GM08714 (cell line): ENCODE measurements at regions not wholly inside any gene's neighbourhood (a gene's known extent, or its start where the extent isn't known, plus 50 kb on each side); places are given as distances from the start of the nearest gene placed in this dataset.

Source experiments
- H3K4me3 ChIP-seq: fragments of 200-500 bp; sonication (Bioruptor generic); 2 replicates; pipeline ENCODE4 v1.5.1; 2014; ENCODE audit warnings: mild to moderate bottlenecking, low read length, inconsistent platforms
- ZNF274 ChIP-seq: IDR thresholded peaks from 2 replicates; pipeline ENCODE4 v1.6.1; 2012; ENCODE audit warnings: mild to moderate bottlenecking, low read depth, low read length

GRCh38 chr6:133612459-133612858, 276.5 kb upstream of the TCF21 start:
- TF ChIP-seq ZNF274, result no peak
- no peak overlapping the region for H3K4me3 ChIP-seq

DNA sequence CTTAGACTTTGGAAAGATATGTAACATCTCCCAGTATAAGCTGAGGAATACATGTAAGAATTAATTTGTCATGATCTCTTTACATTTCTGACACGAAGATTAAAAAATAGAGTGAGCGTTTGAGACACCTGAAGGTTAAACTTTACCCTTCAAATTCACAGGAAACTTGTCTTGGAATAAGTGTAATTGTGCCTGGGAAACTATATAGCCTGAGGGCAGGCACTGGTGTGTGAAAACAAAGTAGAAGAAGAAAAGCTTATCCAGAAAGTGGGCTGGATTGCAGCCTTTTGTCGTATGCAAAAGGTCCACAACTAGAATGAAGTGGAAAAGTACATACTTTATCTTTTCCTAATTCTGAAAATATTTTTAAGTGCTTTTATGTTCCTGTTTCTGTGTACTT, 275.7 kb upstream of the TCF21 start:
- H3K4me3 ChIP-seq, result no peak overlapping the region
- no peak for TF ChIP-seq ZNF274

DNA sequence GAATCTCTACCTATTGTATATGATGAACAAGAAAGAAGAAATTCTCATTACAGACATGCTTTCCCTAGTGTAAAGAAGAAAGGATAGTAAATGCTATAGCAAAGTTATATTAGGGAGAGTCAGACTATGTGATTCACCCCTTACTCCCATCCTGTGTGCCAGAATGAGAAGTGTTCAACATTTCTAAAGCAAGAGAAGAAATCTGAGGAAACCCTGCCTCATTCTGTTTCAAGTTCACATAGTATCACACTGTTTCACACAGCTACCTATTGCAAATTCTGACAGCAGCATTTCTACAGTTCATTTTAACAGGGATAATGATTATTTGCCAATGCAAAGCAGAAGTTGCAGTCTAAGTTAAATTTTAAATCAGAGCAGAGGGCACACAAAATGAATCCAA, 267.2 kb upstream of the TCF21 start:
- no peak overlapping the region for H3K4me3 ChIP-seq
- TF ChIP-seq ZNF274, result no peak

DNA sequence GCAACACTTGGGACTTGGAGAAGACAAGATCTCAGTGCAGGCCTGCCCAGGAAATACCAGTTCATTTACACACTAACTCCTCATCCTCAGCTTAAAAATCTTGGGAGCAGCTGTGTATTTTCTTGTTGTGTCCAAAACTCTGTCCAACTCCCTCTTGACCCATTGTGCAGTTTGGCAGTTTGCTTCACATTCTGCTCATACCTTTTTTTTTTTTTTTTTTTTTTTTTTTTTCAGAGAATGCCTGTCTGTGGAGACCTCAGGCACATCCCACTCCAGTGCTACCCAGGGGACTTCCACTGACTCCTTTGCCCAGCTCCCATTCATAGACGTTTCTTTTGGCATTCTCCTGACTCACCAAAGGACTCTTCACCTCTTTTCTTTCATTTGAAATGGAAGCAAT, 265.8 kb upstream of the TCF21 start:
- no peak overlapping the region for H3K4me3 ChIP-seq

DNA sequence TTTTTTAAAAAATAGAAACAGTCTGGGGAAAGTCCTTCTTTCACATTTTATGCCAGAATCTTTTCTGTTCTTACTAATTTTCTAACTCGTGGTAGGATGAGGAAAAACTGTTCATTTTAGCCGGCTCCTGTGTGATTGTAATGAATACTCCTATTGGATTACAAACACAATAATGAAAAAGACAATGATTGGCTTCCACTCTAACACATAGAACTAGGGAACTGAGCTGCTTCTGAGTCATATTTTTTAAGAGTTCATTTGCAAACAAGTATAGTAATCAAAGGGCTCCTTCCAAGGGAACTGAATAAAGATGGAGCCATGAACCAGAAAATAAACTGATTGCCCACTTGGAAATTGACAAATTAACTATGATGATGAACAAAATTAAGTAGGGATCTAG, 265.3 kb upstream of the TCF21 start:
- no peak for TF ChIP-seq ZNF274
- no peak overlapping the region for H3K4me3 ChIP-seq

More for the DNA sequence above, 265.8 kb upstream of the TCF21 start:
- TF ChIP-seq ZNF274, result no peak

DNA sequence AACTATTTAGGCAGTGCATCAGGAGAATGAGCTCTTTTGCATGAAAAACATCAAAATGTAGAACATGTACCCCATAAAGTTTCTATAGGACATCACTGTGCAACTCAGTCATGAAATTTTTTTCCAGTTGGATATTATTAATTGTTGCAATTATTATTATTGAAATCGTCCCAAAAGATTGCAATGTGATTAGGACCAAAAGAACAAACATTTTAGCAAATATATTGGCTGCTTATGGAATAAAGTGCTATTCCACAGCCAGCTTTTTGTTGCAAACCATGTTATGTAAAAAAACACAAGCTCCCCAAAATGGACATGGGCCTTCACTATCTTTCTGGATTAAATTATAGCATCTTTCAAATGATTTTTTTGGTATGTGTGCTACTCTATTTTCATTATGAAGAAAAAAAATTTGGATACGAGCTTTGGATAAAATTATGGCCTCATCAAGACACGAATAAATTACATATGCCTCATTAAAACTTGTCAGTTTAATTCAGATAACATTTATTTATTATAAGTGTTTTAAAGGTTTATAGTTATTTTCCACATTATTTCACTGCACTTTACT, 262.7 kb upstream of the TCF21 start:
- TF ChIP-seq ZNF274, result no peak
- no peak overlapping the region for H3K4me3 ChIP-seq

DNA sequence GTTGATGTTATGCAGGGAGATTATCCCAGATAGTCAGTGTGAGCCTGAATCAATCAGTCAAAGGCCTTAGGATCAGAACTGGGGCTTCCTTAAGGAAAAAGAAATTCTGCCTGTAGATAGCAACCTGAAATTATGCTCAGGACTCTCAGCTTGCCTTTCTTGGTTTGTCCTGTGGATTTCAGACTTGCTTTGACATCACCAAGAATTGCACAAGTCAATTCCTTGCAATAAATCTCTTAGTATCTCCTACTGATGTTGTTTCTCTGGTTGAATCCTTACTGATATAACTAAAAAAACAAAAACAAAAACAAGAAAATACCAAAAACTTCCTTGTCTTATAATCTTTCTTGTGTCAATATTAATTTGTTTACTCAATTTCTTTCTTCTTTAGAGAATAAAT, 258.9 kb upstream of the TCF21 start:
- no peak for TF ChIP-seq ZNF274
- no peak overlapping the region for H3K4me3 ChIP-seq

DNA sequence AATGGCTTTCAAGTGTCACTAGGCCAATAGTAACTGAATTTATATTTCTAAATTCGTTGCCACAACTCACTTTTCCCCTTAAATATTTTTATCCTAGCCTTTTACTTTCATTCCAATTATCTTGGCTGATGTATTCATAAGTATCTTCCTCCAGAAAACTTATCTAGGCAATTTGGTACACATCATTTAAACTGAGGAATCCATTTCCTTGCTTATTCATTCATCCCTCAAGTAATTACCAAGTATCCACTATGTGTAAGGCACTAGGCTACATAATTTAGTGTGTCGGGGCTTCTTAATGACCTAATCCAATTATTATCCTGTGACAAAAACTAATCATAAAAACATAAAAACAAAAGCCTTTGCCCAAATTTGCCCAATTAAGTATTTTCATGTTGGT, 258.3 kb upstream of the TCF21 start:
- no peak overlapping the region for H3K4me3 ChIP-seq
- TF ChIP-seq ZNF274, result no peak

DNA sequence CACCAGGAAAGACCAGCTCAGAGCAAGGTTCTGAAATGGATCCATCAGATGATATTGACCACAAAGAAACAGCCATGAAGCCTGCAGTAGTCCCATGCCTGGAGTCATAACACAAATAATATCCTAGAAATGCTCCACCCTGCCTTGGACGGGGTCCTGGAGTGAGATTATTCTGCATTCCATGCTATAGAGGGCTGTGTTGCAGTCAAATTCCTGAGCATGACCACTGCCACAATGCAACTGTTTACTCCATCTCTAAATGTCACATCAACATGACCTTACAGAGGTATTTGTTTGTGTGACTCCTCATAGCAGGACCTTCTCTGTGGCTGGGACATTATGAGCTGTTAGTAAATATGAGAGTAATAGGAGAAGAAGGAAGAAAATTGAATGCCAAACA, 257.5 kb upstream of the TCF21 start:
- H3K4me3 ChIP-seq, result no peak overlapping the region
- no peak for TF ChIP-seq ZNF274

DNA sequence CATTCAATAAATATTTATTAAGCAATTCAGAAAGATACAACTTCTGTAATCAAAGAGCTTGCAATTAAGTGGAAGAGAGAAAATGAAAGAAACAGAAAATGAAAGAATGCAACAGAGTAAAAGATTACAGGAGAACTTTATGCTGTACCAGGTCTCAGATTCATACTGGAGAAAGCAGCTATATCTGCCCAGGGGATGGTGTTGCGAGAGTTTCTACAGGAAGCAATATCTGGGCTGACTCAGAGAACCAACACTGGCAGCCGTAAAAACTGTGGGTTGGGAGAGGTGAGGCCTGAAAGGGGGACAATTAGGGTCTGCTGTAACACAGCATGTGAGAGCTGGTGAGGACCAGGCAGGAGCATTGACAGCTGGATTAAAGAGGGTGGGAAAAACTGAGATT, 256.7 kb upstream of the TCF21 start:
- no peak overlapping the region for H3K4me3 ChIP-seq

DNA sequence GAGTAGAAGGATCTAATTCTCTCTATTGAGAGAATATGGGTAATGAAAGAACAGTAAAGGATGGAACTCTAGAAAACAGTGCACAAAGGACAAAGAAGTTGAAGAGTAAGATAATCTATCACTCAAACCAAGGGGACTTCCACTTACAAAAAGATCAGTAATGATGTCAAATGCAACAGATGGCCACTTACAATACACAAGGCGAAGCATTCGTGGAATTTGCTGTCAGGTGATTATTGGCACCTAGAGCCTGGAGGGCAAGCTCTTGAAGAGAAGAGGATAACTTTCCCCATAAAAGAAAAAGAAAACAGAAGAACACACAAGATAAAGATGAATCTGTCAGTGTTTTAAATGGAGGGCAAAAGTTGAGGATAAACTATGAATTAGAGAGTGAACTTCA, 256.0 kb upstream of the TCF21 start:
- TF ChIP-seq ZNF274, result no peak
- H3K4me3 ChIP-seq, result no peak overlapping the region

More for the DNA sequence above, 256.7 kb upstream of the TCF21 start:
- no peak for TF ChIP-seq ZNF274

DNA sequence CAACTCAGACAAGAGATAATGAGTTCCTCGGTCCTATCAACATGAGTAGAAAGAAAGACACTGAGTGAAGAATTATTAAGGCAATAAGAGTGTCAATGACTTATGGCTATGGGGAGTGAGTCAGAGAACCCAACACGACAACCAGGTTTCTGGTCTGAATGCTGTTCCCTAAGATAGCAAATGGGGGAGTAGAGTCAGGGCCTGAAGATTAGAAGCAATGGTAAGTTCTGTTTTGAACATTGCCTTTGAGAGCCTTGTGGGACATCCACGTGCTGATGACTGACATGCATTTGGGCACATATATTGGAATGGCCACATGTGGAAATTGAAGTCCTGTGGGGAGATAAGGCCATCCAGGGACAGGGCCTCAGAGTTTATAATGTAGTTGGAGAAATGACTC, 254.4 kb upstream of the TCF21 start:
- no peak overlapping the region for H3K4me3 ChIP-seq
- TF ChIP-seq ZNF274, result no peak

GRCh38 chr6:133635447-133635846, 253.5 kb upstream of the TCF21 start:
- no peak for TF ChIP-seq ZNF274

DNA sequence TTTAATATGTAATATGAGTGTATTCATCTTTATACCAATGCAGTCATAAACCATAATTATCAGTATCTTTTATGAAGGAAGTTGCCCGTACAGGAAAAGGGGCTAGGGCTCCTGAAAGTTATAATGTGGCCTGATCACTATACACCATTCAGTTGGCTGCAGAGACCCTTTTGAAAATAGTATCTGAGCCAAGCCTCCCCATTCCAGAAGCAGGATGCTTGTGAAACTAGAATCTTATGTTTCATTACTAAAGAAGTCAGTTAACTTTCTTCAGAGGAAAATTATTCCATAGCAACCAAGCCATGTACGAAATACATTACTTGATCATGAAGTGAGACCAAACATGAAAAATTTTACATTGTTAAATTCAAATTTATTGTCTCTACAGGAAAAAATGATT, 251.5 kb upstream of the TCF21 start:
- H3K4me3 ChIP-seq, result no peak overlapping the region

More at GRCh38 chr6:133635447-133635846, 253.5 kb upstream of the TCF21 start:
- no peak overlapping the region for H3K4me3 ChIP-seq

DNA sequence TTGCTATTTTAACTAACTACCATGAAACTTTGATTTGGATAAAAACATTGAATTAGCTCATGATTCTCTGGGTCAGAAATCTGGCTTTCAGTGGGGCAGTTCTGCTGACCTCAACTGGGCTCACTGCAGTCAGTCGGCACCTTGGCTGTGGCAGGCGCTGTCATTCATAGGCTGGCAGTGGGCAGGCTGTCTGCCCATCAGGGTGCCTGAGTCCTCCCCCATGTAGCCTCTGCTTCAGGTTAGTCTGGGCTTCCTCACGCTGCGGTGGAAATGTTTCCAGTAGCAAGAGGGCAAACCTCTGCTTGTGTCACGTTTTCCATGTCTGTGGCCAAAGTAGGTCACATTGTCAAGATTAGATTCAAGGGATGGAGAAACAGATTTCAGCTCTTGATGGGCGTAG, 251.0 kb upstream of the TCF21 start:
- no peak for TF ChIP-seq ZNF274
- no peak overlapping the region for H3K4me3 ChIP-seq

More for the DNA sequence above, 251.5 kb upstream of the TCF21 start:
- no peak for TF ChIP-seq ZNF274

GRCh38 chr6:133641104-133641503, 247.8 kb upstream of the TCF21 start:
- no peak overlapping the region for H3K4me3 ChIP-seq
- no peak for TF ChIP-seq ZNF274
